Epithelial cell of prostate (primary cell): ENCODE measurements at regions not wholly inside any gene's neighbourhood (a gene's known extent, or its start where the extent isn't known, plus 50 kb on each side); places are given as distances from the start of the nearest gene placed in this dataset.

Experiments
- DNase-seq: peaks from one replicate; pipeline ENCODE4 v3.0.0-alpha.2; 2011; ENCODE audit warnings: low read depth, low spot score
- H3K27ac ChIP-seq: fragments of 450-650 bp; 2 replicates; pipeline ENCODE4 v1.5.1; 2017; ENCODE audit warnings: mild to moderate bottlenecking

DNA sequence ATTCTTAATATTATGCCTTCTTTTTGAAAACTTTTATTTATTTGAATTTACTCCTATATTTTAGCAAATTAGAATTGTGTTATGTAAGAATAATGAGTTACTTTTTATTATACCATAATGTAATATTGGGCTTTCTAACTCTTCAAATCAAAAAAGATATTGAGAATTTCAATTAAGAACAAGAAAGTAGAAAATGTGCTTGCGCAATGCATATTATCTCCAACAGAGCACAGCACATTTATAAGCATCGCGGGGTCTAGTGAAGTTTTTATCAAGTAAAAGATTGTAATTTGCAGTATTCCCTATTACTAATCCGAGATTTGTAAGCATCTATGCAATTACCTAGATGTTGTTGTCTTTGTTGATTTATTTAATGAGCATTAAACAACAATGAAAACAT lies 829.1 kb upstream of the CNTNAP5 start:
- no peak for DNase-seq
- H3K27ac ChIP-seq, result no peak overlapping the region

DNA sequence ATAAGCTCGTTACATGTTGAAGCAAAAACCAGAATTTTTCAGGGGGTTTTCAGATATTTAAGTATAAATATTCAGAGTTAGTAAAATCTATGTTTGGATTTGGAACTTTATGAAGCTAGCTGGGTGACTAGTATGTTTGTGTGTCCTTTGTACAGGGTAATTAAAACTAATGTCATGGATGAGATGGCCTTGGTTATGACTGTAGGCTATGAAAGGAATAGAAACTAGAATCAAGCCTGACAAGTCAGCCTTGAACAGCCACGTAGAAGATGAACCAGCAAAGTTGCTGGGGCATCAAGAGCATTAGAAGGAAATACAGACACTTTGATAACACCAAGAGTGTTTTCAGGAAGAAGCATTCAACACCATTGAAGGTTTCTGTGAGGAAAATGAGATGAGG lies 825.1 kb upstream of the CNTNAP5 start:
- no peak for DNase-seq
- H3K27ac ChIP-seq, result no peak overlapping the region

DNA sequence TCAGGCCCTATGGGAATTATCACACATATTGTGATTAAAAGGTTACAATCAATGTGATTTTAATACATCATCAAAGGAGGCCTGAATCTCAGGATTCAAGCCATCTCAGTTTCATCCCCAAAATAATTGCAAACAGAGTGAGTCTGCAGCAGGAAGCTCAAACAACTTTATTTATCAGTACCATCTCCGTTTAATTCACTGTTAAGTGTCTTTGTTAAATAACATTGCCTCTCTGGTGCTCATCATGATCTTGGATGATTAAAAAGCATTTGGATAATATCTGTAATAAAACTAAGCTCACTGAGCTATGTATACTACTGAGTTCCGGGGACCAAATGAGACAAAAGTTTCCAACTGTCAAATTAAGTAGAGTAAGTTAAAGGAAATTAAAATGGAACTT lies 817.8 kb upstream of the CNTNAP5 start:
- H3K27ac ChIP-seq, result no peak overlapping the region
- no peak for DNase-seq

DNA sequence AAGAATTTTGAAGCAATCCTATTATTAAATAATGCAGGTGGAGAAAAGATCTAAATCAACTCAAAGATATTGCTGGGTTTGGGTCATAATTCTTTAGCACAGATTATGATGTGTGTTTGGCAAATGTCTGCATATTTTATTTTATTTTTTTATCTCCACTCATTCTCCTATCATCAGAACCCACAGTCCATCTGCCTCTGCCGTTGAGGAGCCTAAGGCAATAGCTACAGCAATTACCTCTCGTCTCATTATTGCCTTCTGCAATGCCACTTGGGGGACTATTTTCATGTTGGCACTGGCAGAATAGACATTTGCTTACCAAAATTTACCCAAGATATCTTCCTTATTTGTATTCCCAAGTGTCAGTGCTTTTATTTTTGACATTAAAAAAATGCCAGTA lies 815.9 kb upstream of the CNTNAP5 start:
- no peak for DNase-seq
- H3K27ac ChIP-seq, result no peak overlapping the region

DNA sequence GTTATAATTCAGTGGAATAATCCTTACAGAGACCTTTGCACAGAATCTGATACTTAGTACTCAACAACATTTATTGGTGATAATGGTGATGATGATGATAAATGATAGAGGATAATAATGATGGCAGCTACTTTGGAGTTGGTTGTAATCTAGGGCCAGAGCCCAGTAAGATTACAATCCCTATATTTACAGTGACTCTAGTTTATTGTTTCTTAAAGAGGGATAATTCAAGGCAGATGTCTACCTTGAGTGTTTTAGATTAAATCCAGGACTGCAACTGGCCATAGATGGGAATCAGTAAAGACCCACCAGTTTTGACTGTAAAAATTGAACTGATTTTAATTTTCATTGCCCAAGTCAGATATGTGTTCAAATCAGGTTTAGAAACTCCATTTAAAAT lies 813.9 kb upstream of the CNTNAP5 start:
- DNase-seq, result no peak
- no peak overlapping the region for H3K27ac ChIP-seq

DNA sequence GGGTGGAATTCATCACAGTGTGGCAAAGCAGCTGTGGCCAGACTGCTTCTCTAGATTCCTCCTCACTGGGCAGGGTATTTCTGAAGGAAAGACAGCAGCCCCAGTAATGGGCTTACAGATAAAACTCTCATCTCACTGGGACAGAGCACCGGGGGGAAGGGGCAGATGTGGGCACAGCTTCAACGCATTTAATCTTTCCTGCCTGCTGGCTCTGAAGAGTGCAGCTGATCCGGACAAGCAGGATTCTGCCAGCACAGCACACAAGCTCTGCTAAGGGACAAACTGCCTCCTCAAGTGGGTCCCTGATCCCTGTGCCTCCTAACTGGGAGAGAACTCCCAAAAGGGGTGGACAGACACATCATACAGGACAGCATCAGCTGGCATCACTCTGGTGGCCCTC lies 779.9 kb upstream of the CNTNAP5 start:
- no peak for DNase-seq
- H3K27ac ChIP-seq, result no peak overlapping the region

DNA sequence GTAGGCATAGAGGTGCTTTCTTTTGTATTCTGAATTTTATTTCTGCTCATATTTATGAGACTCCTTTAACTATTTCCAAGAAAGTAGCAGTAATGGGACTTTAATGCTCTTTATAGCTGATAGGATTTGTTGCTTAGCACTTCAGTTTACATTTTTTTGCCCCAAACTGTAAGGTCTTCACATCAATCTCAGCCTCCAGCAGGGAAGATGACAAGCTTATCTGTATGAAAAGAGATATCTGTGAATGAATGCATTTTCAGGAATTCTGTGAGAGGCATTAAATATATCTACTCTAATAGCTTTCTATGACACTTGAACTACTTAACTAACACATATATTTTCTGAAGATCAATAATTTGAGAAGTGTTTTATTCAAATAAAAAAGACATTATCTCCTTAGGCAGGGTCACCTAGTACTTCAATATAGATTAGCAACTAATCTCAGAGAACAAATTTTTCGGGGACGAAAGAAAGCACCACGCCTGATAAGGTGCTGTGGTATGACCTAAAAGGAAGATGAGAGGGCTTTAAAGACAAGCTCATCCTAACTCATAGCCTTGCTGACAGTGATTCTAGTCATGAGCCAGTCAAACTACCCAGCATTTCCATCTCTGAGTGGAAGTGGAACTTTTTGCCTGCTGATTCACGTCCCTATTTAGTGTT lies 766.1 kb upstream of the CNTNAP5 start:
- H3K27ac ChIP-seq, result no peak overlapping the region
- DNase-seq, result no peak

DNA sequence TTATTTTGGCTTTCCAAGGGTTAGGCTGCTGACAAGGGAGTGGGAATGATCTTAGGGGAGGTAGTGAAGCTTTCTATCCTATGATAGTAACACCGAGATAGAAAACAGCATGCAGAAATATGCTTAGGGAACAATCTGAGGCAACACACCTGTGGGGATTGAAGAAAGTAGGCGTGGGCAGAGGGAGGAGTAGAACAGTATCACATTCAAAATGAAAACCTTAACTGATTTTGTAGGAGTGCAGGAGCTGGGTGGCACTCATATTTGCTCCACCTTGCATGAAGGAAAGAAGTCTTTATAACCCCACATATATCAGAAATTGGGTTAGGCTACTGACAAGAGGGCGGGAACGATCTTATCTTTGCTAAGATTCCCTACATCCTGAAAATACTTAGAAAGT lies 762.2 kb upstream of the CNTNAP5 start:
- H3K27ac ChIP-seq, result no peak overlapping the region

DNA sequence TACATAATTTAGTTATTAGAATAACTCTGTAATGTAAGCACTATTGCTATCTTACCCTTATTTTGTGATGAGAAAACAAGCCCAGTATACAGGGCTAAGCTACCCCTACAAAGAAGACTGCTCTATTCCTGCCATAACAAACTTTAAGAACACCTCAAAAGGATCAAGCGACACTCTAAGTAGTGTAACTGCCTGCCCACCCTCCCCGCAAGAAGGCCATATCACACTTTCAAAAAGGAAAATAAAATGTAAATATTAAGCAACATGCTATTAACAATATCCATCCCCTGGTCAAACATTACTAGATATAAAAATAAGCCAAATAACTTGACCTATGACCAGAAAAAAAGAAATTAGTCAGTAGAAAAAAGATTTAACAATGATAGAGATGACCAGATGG lies 741.7 kb upstream of the CNTNAP5 start:
- no peak overlapping the region for H3K27ac ChIP-seq

More for the DNA sequence above, 762.2 kb upstream of the CNTNAP5 start:
- DNase-seq, result no peak

DNA sequence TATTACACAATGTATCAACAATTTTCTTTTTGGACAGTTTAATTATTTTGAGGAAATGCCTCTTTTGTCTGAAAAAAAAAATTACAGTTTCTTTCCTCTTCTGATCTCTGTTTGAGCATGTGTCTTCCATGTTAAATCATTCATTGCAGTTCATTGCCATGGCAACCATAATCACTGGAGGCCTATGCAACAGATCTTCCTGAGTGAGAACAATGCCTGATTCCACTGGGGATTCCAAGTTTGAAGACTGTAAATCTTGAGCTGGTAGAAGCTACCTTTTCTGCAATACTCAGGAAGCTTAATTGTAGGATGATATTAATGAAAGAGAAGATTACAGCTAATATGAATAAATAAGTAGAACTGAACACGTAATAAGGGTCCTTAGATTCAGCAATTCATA lies 721.4 kb upstream of the CNTNAP5 start:
- no peak for DNase-seq
- H3K27ac ChIP-seq, result no peak overlapping the region

More for the DNA sequence above, 741.7 kb upstream of the CNTNAP5 start:
- DNase-seq, result no peak
